Colonic mucosa (tissue), 4 donors: ENCODE measurements at regions not wholly inside any gene's neighbourhood (a gene's known extent, or its start where the extent isn't known, plus 50 kb on each side); places are given as distances from the start of the nearest gene placed in this dataset.

Source experiments
- DNase-seq: peaks from one replicate; pipeline ENCODE4 v3.0.0-alpha.2; 2020
- H3K27ac ChIP-seq: fragments of 200-600 bp; one replicate; pipeline ENCODE4 v1.8.0; 2021
- H3K27me3 ChIP-seq: fragments of 200-600 bp; one replicate; pipeline ENCODE4 v1.8.0; 2021
- H3K36me3 ChIP-seq: fragments of 200-600 bp; one replicate; pipeline ENCODE4 v1.8.0; 2021
- H3K4me1 ChIP-seq: fragments of 200-600 bp; one replicate; pipeline ENCODE4 v1.8.0; 2021; ENCODE audit warnings: mild to moderate bottlenecking
- H3K4me3 ChIP-seq: fragments of 200-600 bp; one replicate; pipeline ENCODE4 v1.8.0; 2021
- H3K9ac ChIP-seq, 2 donors: one replicate each; pipeline ENCODE4 v1.7.0; 2013; ENCODE audit warnings: control low read depth in 2 of 2, low read depth in 2 of 2, low read length in 2 of 2
- H3K9me3 ChIP-seq: fragments of 200-600 bp; one replicate; pipeline ENCODE4 v1.8.0; 2021
- intact Hi-C: fragments of 100-400 bp; cut with DNase I; formaldehyde crosslinking; loops from one replicate; pipeline ENCODE4 v1.14.1; 2022
- TF ChIP-seq, protein P1 (sequence below): fragments of 200-600 bp; IDR thresholded peaks from one replicate; pipeline ENCODE4 v1.8.0; 2022; ENCODE audit warnings: antibody characterized with exemption, mild to moderate bottlenecking
- donor health status: healthy.
- donor health status: DM: no; HTN: no; CAD: no.
- donor health status: DM: no; HTN: no; CAD: no.

DNA sequence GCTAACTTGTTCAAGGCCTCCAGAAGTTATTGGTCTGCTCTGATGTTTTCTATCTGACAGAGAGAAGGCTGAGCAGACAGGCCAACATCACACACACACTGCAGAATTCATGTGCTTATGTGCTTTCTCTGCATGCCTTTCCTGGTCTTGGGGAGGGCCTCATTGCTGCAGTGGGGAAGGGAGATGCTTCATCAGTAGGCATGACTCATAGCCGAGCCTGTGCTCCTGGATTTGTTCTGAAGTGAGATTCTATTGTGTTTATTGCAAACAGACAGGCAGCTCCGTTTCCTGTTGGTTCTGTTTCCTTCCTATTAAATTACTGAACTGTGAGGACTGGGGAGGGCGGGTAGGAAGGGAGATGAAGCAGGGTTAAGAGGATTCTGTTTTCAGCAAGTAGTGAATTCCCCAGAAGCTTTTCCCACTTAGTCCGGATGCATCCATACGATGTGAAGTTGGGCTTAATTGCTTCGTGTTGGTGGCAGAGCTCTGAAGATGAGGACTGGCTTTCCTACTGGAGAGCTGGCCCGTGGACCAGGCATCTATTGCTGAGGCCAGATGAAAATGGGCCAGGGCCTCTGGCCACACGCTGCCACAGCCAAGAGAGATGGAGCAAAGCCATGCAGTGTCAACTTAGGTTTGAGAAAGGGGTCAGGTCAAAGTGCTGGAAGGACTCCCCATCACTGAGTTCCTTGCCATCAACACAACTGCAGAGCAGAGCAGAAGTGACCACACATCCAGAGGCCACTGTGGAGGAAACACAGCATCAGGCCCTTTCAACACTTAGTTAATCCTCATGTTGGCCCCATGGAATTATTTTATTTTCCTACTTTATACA is 179.3 kb downstream of the UTP18 start:
- intact Hi-C loops: no loop called here
- DNase-seq: no peak
- Histone ChIP-seq H3K36me3 (no peaks in the 10 kb centered on the region), H3K4me3 (no peak overlapping the region), H3K4me1 (no peaks in the 10 kb centered on the region), H3K27ac (no peak overlapping the region), H3K27me3 (no peaks in the 10 kb centered on the region), H3K9me3 (no peaks in the 10 kb centered on the region), H3K9ac (no peak overlapping the region)
- TF ChIP-seq, protein P1, sequence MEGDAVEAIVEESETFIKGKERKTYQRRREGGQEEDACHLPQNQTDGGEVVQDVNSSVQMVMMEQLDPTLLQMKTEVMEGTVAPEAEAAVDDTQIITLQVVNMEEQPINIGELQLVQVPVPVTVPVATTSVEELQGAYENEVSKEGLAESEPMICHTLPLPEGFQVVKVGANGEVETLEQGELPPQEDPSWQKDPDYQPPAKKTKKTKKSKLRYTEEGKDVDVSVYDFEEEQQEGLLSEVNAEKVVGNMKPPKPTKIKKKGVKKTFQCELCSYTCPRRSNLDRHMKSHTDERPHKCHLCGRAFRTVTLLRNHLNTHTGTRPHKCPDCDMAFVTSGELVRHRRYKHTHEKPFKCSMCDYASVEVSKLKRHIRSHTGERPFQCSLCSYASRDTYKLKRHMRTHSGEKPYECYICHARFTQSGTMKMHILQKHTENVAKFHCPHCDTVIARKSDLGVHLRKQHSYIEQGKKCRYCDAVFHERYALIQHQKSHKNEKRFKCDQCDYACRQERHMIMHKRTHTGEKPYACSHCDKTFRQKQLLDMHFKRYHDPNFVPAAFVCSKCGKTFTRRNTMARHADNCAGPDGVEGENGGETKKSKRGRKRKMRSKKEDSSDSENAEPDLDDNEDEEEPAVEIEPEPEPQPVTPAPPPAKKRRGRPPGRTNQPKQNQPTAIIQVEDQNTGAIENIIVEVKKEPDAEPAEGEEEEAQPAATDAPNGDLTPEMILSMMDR: no peak

DNA sequence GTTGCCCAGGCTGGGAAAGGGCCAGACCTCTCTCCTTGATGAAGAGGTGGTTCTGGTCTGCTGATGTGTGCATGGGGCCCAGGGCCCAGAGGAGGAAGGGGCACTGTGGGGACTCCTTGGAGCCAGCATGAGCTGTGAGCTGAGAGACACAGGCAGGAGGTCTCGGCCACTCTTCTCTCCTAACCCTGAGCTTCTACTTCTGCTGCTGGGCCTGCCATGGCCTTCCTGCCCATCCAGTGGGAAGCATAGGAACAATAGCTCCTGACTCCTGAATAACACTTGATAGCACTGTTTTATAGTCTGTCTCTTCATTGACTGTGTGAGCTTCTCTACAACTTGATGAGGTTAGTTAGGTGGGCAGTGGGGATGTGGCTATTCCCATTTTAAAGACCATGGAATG is 181.1 kb downstream of the UTP18 start:
- H3K4me1 ChIP-seq: no peaks in the 10 kb centered on the region
- TF ChIP-seq, protein P1: no peak
- DNase-seq: no peak
- no peak overlapping the region for H3K9ac ChIP-seq
- no peaks in the 10 kb centered on the region for H3K36me3 ChIP-seq
- H3K4me3 ChIP-seq: no peak overlapping the region
- intact Hi-C loops: no loop called here
- no peaks in the 10 kb centered on the region for H3K9me3 ChIP-seq
- no peak overlapping the region for H3K27ac ChIP-seq
- H3K27me3 ChIP-seq: no peaks in the 10 kb centered on the region

DNA sequence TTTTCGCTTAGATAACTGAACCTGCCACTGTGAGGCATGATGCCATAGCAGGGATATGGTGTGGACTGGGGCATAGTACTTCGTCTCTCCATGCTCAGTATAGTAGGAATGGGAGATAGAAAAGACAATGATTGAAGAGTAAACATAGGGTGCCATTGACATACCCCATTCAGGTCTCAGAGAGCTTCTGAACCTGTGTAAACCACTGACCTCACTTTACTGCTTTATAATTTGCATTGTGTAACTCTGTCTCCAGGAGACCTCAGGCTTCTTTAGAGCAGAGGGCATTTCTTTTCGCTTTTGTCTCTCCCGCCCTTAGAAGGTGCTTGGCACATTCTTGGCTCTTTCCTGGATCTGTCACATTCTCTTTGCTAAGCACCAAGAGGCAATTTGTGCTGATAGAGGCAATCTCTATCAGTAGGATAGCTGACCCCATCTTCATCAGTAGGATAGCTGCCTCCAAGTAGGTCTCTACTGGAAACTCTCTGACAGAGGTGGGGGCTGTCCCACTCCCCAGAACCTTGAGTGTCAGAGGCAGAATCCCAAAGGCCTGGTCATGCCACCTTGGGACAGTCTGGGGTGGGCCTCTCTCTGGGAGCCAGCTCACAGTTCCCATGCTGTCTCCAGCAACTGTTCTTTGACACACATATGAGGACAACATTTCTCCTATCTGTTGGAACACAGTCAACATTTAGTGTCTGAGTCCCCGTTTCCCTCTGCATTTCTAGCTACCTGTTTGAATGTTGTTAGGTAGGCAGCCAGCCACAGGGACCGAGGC is 181.9 kb downstream of the UTP18 start:
- no peak overlapping the region for H3K9ac ChIP-seq
- H3K36me3 ChIP-seq: no peaks in the 10 kb centered on the region
- no peak overlapping the region for H3K27ac ChIP-seq
- H3K9me3 ChIP-seq: no peaks in the 10 kb centered on the region
- H3K4me1 ChIP-seq: no peaks in the 10 kb centered on the region
- intact Hi-C loops: no loop called here
- H3K27me3 ChIP-seq: no peaks in the 10 kb centered on the region
- DNase-seq: no peak
- TF ChIP-seq, protein P1: no peak
- no peak overlapping the region for H3K4me3 ChIP-seq

DNA sequence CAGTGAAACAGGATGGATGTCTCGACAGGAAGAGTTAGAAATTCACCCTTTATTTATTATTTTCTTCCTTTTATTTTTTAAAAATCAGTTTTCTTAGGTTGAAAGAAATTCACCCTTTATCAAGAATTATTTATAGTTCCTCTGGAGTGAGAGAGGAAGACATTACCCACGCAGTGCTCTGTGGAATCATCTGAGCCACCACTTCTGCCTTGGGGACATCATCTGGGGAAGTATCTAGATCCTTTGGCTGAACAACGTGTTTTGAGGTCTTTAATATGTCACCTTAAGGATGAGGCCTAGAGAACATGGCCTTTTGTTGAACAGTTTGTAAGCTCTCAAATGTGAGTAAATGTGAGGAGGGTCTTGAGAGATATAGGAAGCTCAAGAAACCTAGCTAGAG is 183.3 kb downstream of the UTP18 start:
- Histone ChIP-seq H3K9ac (no peak overlapping the region), H3K4me1 (no peaks in the 10 kb centered on the region), H3K4me3 (no peak overlapping the region), H3K27ac (no peak overlapping the region), H3K36me3 (no peaks in the 10 kb centered on the region), H3K27me3 (no peaks in the 10 kb centered on the region), H3K9me3 (no peaks in the 10 kb centered on the region)
- DNase-seq: no peak
- intact Hi-C loops: no loop called here
- TF ChIP-seq, protein P1: no peak

DNA sequence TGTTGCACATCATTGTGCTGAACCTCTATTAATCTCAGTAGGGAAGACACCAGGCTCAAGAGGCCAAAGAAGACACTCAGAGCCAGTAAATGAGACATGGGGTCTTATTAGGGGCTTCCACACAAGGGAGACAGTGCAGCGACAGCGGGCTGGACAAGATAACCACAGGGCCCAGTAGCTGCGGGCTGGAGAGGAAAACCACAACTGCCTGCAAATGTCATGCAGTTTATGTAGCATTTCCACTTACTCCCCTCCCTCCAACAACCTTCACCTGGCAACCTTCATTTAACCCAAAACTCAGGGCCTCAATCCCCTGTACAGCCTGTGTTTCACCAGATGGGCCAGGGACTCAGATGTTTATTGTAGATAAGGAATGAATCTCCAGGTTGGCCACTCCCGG is 185.6 kb downstream of the UTP18 start:
- intact Hi-C loops: no loop called here

More for the DNA sequence above, 185.6 kb downstream of the UTP18 start:
- no peaks in the 10 kb centered on the region for H3K9me3 ChIP-seq
- H3K27me3 ChIP-seq: no peaks in the 10 kb centered on the region
- DNase-seq: no peak
- TF ChIP-seq, protein P1: no peak
- no peak overlapping the region for H3K9ac ChIP-seq
- no peaks in the 10 kb centered on the region for H3K4me1 ChIP-seq
- H3K36me3 ChIP-seq: no peaks in the 10 kb centered on the region
- H3K27ac ChIP-seq: no peak overlapping the region
- H3K4me3 ChIP-seq: no peak overlapping the region
